ENCODE measurements at regions not wholly inside any gene's neighbourhood (a gene's known extent, or its start where the extent isn't known, plus 50 kb on each side); places are given as distances from the start of the nearest gene placed in this dataset.

DNA sequence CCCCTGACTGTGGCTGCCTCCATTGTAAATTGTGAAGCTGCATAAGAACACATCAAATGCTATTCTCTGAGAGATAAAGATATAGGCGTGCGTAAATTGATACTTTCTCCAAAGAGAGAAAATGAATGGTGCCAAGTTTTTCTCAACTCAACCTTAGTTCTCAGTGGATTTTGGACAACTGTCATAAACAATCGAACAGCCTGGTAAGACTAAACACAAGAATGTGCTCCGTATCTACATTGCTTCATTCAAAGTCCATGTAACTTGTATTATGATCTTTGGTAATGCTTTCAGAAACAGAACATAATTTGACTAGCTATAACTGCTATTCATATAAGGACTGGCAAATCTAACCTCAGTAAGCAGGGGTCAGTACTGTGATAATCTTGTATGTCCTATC lies 429.1 kb downstream of the SEMA3D start:
- no peak for TF ChIP-seq POLR2A (IDR thresholded peaks at IDR 0.05)
- TF ChIP-seq, protein P1, sequence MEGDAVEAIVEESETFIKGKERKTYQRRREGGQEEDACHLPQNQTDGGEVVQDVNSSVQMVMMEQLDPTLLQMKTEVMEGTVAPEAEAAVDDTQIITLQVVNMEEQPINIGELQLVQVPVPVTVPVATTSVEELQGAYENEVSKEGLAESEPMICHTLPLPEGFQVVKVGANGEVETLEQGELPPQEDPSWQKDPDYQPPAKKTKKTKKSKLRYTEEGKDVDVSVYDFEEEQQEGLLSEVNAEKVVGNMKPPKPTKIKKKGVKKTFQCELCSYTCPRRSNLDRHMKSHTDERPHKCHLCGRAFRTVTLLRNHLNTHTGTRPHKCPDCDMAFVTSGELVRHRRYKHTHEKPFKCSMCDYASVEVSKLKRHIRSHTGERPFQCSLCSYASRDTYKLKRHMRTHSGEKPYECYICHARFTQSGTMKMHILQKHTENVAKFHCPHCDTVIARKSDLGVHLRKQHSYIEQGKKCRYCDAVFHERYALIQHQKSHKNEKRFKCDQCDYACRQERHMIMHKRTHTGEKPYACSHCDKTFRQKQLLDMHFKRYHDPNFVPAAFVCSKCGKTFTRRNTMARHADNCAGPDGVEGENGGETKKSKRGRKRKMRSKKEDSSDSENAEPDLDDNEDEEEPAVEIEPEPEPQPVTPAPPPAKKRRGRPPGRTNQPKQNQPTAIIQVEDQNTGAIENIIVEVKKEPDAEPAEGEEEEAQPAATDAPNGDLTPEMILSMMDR (IDR thresholded peaks at IDR 0.05), result no peak
